OCI-LY3 (cell line): ENCODE measurements at regions not wholly inside any gene's neighbourhood (a gene's known extent, or its start where the extent isn't known, plus 50 kb on each side); places are given as distances from the start of the nearest gene placed in this dataset.

Experiments
- H2AFZ ChIP-seq: fragments of 200-600, 300-600 bp; shearing (Covaris generic); 2 replicates; pipeline ENCODE4 v1.6.0; 2014; ENCODE audit warnings: antibody characterized with exemption, low read depth, low read length
- H3K27ac ChIP-seq: fragments of 200-600, 300-600 bp; sonication (generic); 2 replicates; pipeline ENCODE4 v1.5.1; 2014; ENCODE audit warnings: mild to moderate bottlenecking, low read length, moderate library complexity, mixed read lengths
- H3K27me3 ChIP-seq: fragments of 200-600, 300-600 bp; sonication (generic); 2 replicates; pipeline ENCODE4 v1.6.1; 2014; ENCODE audit warnings: low read depth, low read length, mixed read lengths
- H3K36me3 ChIP-seq: fragments of 200-600, 300-600 bp; sonication (generic); replicated peaks from 2 replicates; pipeline ENCODE3; 2014; ENCODE audit warnings: low read depth, low read length, mixed read lengths
- H3K4me1 ChIP-seq: fragments of 300-600, 200-600 bp; sonication (generic); 2 replicates; pipeline ENCODE4 v1.6.1; 2014; ENCODE audit warnings: low read length, mixed read lengths
- H3K4me2 ChIP-seq: fragments of 200-600, 300-600 bp; sonication (generic); 2 replicates; pipeline ENCODE4 v1.6.1; 2014; ENCODE audit warnings: low read length, mixed read lengths
- H3K4me3 ChIP-seq: fragments of 300-600, 200-600 bp; sonication (generic); 2 replicates; pipeline ENCODE4 v1.5.1; 2014; ENCODE audit warnings: antibody characterized with exemption, mild to moderate bottlenecking, low read length, moderate library complexity
- H3K79me2 ChIP-seq: fragments of 300-600, 200-600 bp; shearing (Covaris generic); 2 replicates; pipeline ENCODE4 v1.6.1; 2014; ENCODE audit warnings: mild to moderate bottlenecking, low read length, mixed read lengths
- H3K9ac ChIP-seq: fragments of 300-600, 200-600 bp; shearing (Covaris generic); 2 replicates; pipeline ENCODE4 v1.6.0; 2014; ENCODE audit warnings: mild to moderate bottlenecking, low read length, moderate library complexity
- H3K9me3 ChIP-seq: fragments of 200-600, 300-600 bp; shearing (Covaris generic); 2 replicates; pipeline ENCODE4 v1.6.1; 2014; ENCODE audit warnings: low read length, mixed read lengths; ENCODE audit not compliant: insufficient read depth
- H4K20me1 ChIP-seq: fragments of 200-600, 300-600 bp; sonication (generic); 2 replicates; pipeline ENCODE4 v1.6.1; 2016; ENCODE audit warnings: low read length, mixed read lengths; ENCODE audit not compliant: insufficient read depth
- CTCF ChIP-seq: fragments of 200-600, 300-600 bp; sonication (generic); IDR thresholded peaks from 2 replicates; pipeline ENCODE4 v1.5.1; 2014; ENCODE audit warnings: antibody characterized with exemption, low read length, low read depth
- EZH2phosphoT487 ChIP-seq: fragments of 200-600 bp; shearing (Covaris generic); IDR thresholded peaks from 2 replicates; pipeline ENCODE4 v1.6.1; 2018; ENCODE audit warnings: antibody characterized with exemption, mixed run types, low read depth

- H3K4me3 ChIP-seq: no peak overlapping the region
- TF ChIP-seq CTCF (no peak), EZH2phosphoT487 (no peak)
Observed at GRCh38 chr16:64364416-64364815, 757.4 kb downstream of the CDH11 start.

GRCh38 chr16:64364016-64364415 is 757.8 kb downstream of the CDH11 start:
- H3K9me3 ChIP-seq: no peaks in the 10 kb centered on the region
- H2AFZ ChIP-seq: no peak overlapping the region
- no peaks in the 10 kb centered on the region for H3K79me2 ChIP-seq
- no peaks in the 10 kb centered on the region for H3K36me3 ChIP-seq
- TF ChIP-seq EZH2phosphoT487 (no peak), CTCF (no peak)
- H3K9ac ChIP-seq: no peak overlapping the region
- H3K4me1 ChIP-seq: no peaks in the 10 kb centered on the region
- no peaks in the 10 kb centered on the region for H3K27me3 ChIP-seq
- H3K27ac ChIP-seq: no peak overlapping the region
- H3K4me3 ChIP-seq: no peak overlapping the region
- H4K20me1 ChIP-seq: no peaks in the 10 kb centered on the region
- no peak overlapping the region for H3K4me2 ChIP-seq

More at GRCh38 chr16:64364416-64364815, 757.4 kb downstream of the CDH11 start:
- Histone ChIP-seq H3K79me2 (no peaks in the 10 kb centered on the region), H3K9ac (no peak overlapping the region), H3K27me3 (no peaks in the 10 kb centered on the region), H3K36me3 (no peaks in the 10 kb centered on the region), H4K20me1 (no peaks in the 10 kb centered on the region), H3K4me1 (no peaks in the 10 kb centered on the region), H3K9me3 (no peaks in the 10 kb centered on the region), H2AFZ (no peak overlapping the region), H3K4me2 (no peak overlapping the region), H3K27ac (no peak overlapping the region)

- Histone ChIP-seq H3K4me1 (no peaks in the 10 kb centered on the region), H3K27me3 (no peaks in the 10 kb centered on the region), H3K9me3 (no peaks in the 10 kb centered on the region), H3K4me2 (no peak overlapping the region), H4K20me1 (no peaks in the 10 kb centered on the region), H3K36me3 (no peaks in the 10 kb centered on the region), H3K27ac (no peak overlapping the region), H3K4me3 (no peak overlapping the region), H3K9ac (no peak overlapping the region), H3K79me2 (no peaks in the 10 kb centered on the region), H2AFZ (no peak overlapping the region)
- TF ChIP-seq CTCF (no peak), EZH2phosphoT487 (no peak)
Observed at GRCh38 chr16:64363039-64363438, 758.8 kb downstream of the CDH11 start.

- no peak overlapping the region for H3K4me3 ChIP-seq
- no peaks in the 10 kb centered on the region for H4K20me1 ChIP-seq
- H3K36me3 ChIP-seq: no peaks in the 10 kb centered on the region
- no peaks in the 10 kb centered on the region for H3K27me3 ChIP-seq
- H3K79me2 ChIP-seq: no peaks in the 10 kb centered on the region
- no peak overlapping the region for H2AFZ ChIP-seq
- H3K4me1 ChIP-seq: no peaks in the 10 kb centered on the region
- no peak overlapping the region for H3K9ac ChIP-seq
- no peak overlapping the region for H3K27ac ChIP-seq
- TF ChIP-seq EZH2phosphoT487 (no peak), CTCF (no peak)
- no peaks in the 10 kb centered on the region for H3K9me3 ChIP-seq
- no peak overlapping the region for H3K4me2 ChIP-seq
Observed at GRCh38 chr16:64362193-64362592, 759.7 kb downstream of the CDH11 start.
